ENCODE measurements at regions not wholly inside any gene's neighbourhood (a gene's known extent, or its start where the extent isn't known, plus 50 kb on each side); places are given as distances from the start of the nearest gene placed in this dataset.

DNA sequence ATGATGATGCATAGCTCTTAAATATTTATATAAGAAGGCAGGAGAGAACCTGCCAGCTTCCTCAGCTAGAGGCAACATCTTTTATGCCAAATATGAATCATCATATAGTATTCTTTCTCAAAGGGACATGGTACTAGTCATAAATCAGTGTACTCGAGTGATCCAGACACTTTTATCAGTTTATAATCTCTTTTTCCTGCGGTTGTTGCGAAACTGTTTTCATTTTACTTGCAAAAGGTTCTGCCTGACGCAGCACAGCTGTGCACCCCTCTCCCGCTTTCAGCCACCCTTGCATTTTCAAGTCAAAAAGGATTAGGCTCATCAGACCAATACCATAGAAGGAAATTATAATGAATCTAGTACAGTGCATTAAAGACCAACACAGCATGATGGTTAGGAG is 332.3 kb upstream of the PRKCQ start:
- CTCF ChIA-PET = no interaction called here
- POLR2A ChIA-PET = no interaction called here
- no peak overlapping the region for H3K4me3 ChIP-seq (ENCODE audit: low read depth, low read length)
- no peak for DNase-seq (ENCODE audit: low read depth, low spot score)
- TF ChIP-seq, protein P1, sequence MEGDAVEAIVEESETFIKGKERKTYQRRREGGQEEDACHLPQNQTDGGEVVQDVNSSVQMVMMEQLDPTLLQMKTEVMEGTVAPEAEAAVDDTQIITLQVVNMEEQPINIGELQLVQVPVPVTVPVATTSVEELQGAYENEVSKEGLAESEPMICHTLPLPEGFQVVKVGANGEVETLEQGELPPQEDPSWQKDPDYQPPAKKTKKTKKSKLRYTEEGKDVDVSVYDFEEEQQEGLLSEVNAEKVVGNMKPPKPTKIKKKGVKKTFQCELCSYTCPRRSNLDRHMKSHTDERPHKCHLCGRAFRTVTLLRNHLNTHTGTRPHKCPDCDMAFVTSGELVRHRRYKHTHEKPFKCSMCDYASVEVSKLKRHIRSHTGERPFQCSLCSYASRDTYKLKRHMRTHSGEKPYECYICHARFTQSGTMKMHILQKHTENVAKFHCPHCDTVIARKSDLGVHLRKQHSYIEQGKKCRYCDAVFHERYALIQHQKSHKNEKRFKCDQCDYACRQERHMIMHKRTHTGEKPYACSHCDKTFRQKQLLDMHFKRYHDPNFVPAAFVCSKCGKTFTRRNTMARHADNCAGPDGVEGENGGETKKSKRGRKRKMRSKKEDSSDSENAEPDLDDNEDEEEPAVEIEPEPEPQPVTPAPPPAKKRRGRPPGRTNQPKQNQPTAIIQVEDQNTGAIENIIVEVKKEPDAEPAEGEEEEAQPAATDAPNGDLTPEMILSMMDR (IDR thresholded peaks at IDR 0.05; ENCODE audit: insufficient read depth, low read length, missing control alignments) = no peak

DNA sequence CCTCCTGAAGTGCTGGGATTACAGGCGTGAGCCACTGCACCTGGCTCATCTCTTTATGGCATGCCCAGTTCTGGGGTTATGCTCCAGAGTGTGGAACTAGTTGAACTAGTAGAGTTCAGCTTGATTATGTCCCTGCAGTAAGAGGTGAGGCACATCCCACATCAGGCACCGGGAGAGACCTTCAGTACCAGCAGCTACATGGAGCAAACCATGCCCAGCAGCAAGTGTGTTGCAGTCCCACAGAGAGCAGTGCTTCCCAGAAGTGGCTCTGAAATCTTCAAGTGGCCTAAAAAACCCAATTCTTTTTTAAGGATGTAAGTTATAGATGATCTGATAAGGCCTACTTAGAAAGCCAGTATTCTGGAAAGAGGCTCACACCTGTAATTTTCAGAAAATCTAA is 331.9 kb upstream of the PRKCQ start:
- no peak overlapping the region for H3K4me3 ChIP-seq (ENCODE audit: low read depth, low read length)
- CTCF ChIA-PET = no interaction called here
- TF ChIP-seq, protein P1 (IDR thresholded peaks at IDR 0.05; ENCODE audit: insufficient read depth, low read length, missing control alignments) = no peak
- POLR2A ChIA-PET = no interaction called here
- DNase-seq (ENCODE audit: low read depth, low spot score) = no peak

DNA sequence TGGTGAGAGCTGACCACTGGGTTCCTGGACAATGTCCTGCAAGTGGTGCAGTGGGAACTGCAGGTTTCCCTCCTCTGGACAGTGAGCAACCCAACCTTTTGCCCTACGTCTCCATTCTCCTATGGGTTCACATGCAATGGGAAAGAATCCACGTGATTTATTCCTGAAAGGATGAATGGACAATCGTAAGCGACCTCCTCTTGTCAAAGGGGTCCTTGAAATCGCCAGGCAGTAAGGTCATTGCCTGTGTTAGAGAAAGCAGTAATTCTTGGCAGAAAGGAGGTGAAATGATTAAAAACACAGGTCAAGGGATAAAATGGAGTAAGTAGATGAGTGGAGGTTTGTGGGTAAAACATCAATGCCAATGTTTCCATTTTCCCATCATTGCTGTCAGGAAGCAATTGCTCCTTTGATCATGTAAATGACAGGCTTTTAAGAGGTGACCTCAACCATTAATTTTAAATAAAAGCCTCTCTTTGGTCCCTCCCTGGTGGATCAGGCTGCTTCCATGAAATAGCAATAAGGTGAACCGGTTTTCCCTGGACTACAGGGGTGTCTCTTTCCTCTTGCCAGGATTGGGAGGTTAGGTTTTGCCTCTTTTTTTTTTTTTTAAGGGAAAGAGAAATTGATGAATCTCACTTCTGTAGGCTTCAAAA is 330.0 kb upstream of the PRKCQ start:
- TF ChIP-seq, protein P1 (IDR thresholded peaks at IDR 0.05; ENCODE audit: insufficient read depth, low read length, missing control alignments) = no peak
- no peak for DNase-seq (ENCODE audit: low read depth, low spot score)
- ChIA-PET POLR2A (no interaction called here), CTCF (no interaction called here)
- no peak overlapping the region for H3K4me3 ChIP-seq (ENCODE audit: low read depth, low read length)

DNA sequence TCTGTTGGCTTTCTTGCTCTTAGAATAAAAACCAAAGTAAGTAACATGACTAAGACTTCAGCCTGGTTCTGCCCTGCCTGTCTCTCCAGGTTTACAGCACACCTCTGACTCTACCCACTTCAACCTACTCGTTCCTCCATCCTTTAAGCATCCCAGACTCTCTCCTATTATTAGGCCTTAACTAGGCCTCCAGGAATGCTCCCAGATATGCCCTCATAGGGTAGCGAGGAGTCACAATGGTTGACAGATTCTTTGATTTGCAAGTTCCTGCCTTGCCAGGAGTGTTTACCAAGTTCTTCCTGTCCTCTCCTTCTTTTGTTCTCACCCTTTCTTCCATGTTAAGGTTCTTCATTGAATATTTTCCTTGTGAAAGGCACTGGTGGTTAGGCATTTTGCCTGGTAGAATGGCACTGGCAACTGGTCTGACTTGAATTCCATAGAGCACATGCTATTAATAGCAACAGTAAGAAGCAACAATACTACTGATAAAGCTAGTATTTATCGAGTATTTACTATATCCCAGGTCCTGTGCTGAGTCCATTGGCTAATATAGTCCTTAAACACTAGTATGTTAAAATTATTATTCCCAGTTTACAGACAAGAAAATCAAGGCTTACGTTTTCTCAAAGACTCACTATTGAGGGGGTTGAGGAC is 327.9 kb upstream of the PRKCQ start:
- TF ChIP-seq, protein P1 (IDR thresholded peaks at IDR 0.05; ENCODE audit: insufficient read depth, low read length, missing control alignments) = no peak
- ChIA-PET POLR2A (no interaction called here), CTCF (no interaction called here)
- no peak overlapping the region for H3K4me3 ChIP-seq (ENCODE audit: low read depth, low read length)
- no peak for DNase-seq (ENCODE audit: low read depth, low spot score)

DNA sequence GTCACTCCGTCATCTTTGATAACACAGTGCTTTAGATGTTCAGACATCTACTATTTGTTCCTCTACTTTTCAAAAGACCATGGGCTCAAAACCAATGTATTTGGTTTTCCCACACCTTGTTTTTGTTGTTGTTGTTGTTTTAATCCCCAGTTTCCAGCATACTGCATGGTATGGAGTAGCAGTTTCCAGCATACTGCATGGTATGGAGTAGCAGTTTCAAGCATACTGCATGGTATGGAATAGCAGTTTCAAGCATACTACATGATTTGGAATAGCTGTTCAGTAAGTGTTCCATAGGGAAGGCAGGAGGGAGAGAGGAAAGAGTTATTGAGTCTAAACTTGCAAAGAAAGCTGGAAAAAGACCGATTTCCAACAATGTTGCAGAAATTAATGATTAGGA is 314.3 kb upstream of the PRKCQ start:
- no peak for DNase-seq (ENCODE audit: low read depth, low spot score)
- no peak overlapping the region for H3K4me3 ChIP-seq (ENCODE audit: low read depth, low read length)
- ChIA-PET POLR2A (no interaction called here), CTCF (no interaction called here)
- TF ChIP-seq, protein P1 (IDR thresholded peaks at IDR 0.05; ENCODE audit: insufficient read depth, low read length, missing control alignments) = no peak

DNA sequence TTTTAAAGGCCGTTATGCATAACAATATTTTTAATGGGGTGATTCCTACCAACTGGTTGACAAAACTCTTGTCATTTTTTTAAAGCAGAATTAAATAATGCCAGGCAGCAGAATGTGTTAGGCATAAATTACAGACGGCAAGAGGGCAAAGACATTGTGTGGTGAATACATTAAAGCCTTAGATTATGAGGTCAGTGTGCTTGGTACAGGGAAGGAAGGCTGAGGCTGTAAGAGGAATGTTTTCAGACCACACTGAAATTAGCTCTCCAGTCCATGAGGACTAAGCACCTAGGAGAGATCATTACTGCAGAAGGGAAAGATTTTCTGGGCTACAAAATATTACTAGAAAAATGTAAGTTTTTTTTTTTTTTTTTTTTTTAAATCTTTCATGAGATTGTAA is 312.8 kb upstream of the PRKCQ start:
- CTCF ChIA-PET = no interaction called here
- H3K4me3 ChIP-seq (ENCODE audit: low read depth, low read length) = no peak overlapping the region
- no peak for DNase-seq (ENCODE audit: low read depth, low spot score)
- POLR2A ChIA-PET = no interaction called here
- TF ChIP-seq, protein P1 (IDR thresholded peaks at IDR 0.05; ENCODE audit: insufficient read depth, low read length, missing control alignments) = no peak
